ENCODE measurements at regions not wholly inside any gene's neighbourhood (a gene's known extent, or its start where the extent isn't known, plus 50 kb on each side); places are given as distances from the start of the nearest gene placed in this dataset.

- no peak for DNase-seq (ENCODE audit: low read depth, low spot score)
- no peak overlapping the region for H3K27ac Mint-ChIP-seq (ENCODE audit: unreplicated experiment)
- peaks cover 3% of the 10 kb centered on the region for H3K36me3 Mint-ChIP-seq (ENCODE audit: low read depth)
Observed at GRCh38 chr15:80308002-80308401, 56.0 kb upstream of the CTXND1 start.

GRCh38 chr15:80309769-80310384 is 57.9 kb upstream of the CTXND1 start:
- peaks cover 4% of the 10 kb centered on the region for H3K4me1 Mint-ChIP-seq
- no peak overlapping the region for H3K27ac Mint-ChIP-seq (ENCODE audit: unreplicated experiment)
- no peaks in the 10 kb centered on the region for H3K9me3 Mint-ChIP-seq
- H3K4me3 Mint-ChIP-seq, result no peak overlapping the region
- peak; percentile 25 for DNase-seq (ENCODE audit: low read depth, low spot score)
- no peaks in the 10 kb centered on the region for H3K27me3 Mint-ChIP-seq (ENCODE audit: low read depth)
- H3K36me3 Mint-ChIP-seq (ENCODE audit: low read depth), result no peaks in the 10 kb centered on the region
- peak; percentile 72 for TF ChIP-seq CTCF (conservative IDR thresholded peaks at IDR 0.05)

More at GRCh38 chr15:80308002-80308401, 56.0 kb upstream of the CTXND1 start:
- Mint-ChIP-seq H3K4me3 (no peak overlapping the region), H3K4me1 (peaks cover 4% of the 10 kb centered on the region), H3K9me3 (no peaks in the 10 kb centered on the region), H3K27me3 (ENCODE audit: low read depth) (no peaks in the 10 kb centered on the region)
- TF ChIP-seq CTCF (conservative IDR thresholded peaks at IDR 0.05), result no peak

- no peak for TF ChIP-seq CTCF (conservative IDR thresholded peaks at IDR 0.05)
- H3K4me3 Mint-ChIP-seq, result no peak overlapping the region
- H3K27ac Mint-ChIP-seq (ENCODE audit: unreplicated experiment), result no peak overlapping the region
- no peaks in the 10 kb centered on the region for H3K9me3 Mint-ChIP-seq
- peaks cover 4% of the 10 kb centered on the region for H3K4me1 Mint-ChIP-seq
- no peaks in the 10 kb centered on the region for H3K27me3 Mint-ChIP-seq (ENCODE audit: low read depth)
- no peaks in the 10 kb centered on the region for H3K36me3 Mint-ChIP-seq (ENCODE audit: low read depth)
- DNase-seq (ENCODE audit: low read depth, low spot score), result no peak
Observed at GRCh38 chr15:80310776-80311175, 58.8 kb upstream of the CTXND1 start.

GRCh38 chr15:80315289-80315987 is 63.4 kb upstream of the CTXND1 start:
- H3K9me3 Mint-ChIP-seq, result no peaks in the 10 kb centered on the region
- no peak overlapping the region for H3K4me3 Mint-ChIP-seq
- no peak for TF ChIP-seq CTCF (conservative IDR thresholded peaks at IDR 0.05)
- H3K27me3 Mint-ChIP-seq (ENCODE audit: low read depth), result no peaks in the 10 kb centered on the region
- no peak overlapping the region for H3K27ac Mint-ChIP-seq (ENCODE audit: unreplicated experiment)
- DNase-seq (ENCODE audit: low read depth, low spot score), result no peak
- no peaks in the 10 kb centered on the region for H3K36me3 Mint-ChIP-seq (ENCODE audit: low read depth)
- H3K4me1 Mint-ChIP-seq, result peaks cover 15% of the 10 kb centered on the region

GRCh38 chr15:80317389-80318182 is 65.6 kb upstream of the CTXND1 start:
- no peak for TF ChIP-seq CTCF (conservative IDR thresholded peaks at IDR 0.05)
- Mint-ChIP-seq H3K4me1 (peaks cover 15% of the 10 kb centered on the region), H3K27ac (ENCODE audit: unreplicated experiment) (peak overlapping the region; percentile 79), H3K36me3 (ENCODE audit: low read depth) (no peaks in the 10 kb centered on the region), H3K27me3 (ENCODE audit: low read depth) (no peaks in the 10 kb centered on the region), H3K9me3 (no peaks in the 10 kb centered on the region), H3K4me3 (no peak overlapping the region)
- DNase-seq (ENCODE audit: low read depth, low spot score), result no peak
